NT2/D1 (cell line): ENCODE measurements at regions not wholly inside any gene's neighbourhood (a gene's known extent, or its start where the extent isn't known, plus 50 kb on each side); places are given as distances from the start of the nearest gene placed in this dataset.

Source experiments
- SUZ12 ChIP-seq: IDR thresholded peaks from 2 replicates; pipeline ENCODE4 v1.6.1; 2011; ENCODE audit not compliant: insufficient read length, insufficient read depth; ENCODE audit errors: extremely low read depth
- YY1 ChIP-seq: IDR thresholded peaks from 2 replicates; pipeline ENCODE4 v1.6.1; 2011; ENCODE audit not compliant: insufficient read length, insufficient read depth
- ZNF274 ChIP-seq: IDR thresholded peaks from 2 replicates; pipeline ENCODE4 v1.6.1; 2011; ENCODE audit warnings: mild to moderate bottlenecking, low read depth, low read length

- TF ChIP-seq ZNF274 (no peak), YY1 (no peak), SUZ12 (no peak)
Observed at GRCh38 chr11:71062199-71062598, 190.2 kb downstream of the SHANK2 start.
